Keratinocyte (primary cell): ENCODE measurements at regions not wholly inside any gene's neighbourhood (a gene's known extent, or its start where the extent isn't known, plus 50 kb on each side); places are given as distances from the start of the nearest gene placed in this dataset.
"Not testable (repeated sequence)": the region's sequence is repeated elsewhere in the genome, so short reads cannot be mapped to it uniquely, and the experiment has no call there.

Experiments
- EZH2 ChIP-seq: IDR thresholded peaks from one replicate; pipeline ENCODE4 v1.6.1; 2012; ENCODE audit warnings: inconsistent platforms, mild to moderate bottlenecking, low read length, moderate library complexity
- TF ChIP-seq, protein P1 (sequence below), 3 experiments: IDR thresholded peaks in 1 of 3; conservative IDR thresholded peaks in 1 of 3; optimal IDR thresholded peaks in 1 of 3; 2 replicates in 2 of 3; 3 replicates in 1 of 3; pipeline versions ENCODE3 to v1.5.1; 2011; ENCODE audit warnings: low read length in 3 of 3, mild to moderate bottlenecking in 3 of 3, moderate library complexity in 2 of 3, control low read depth in 1 of 3, inconsistent platforms in 1 of 3; ENCODE audit not compliant: insufficient read depth in 2 of 3; ENCODE audit errors: extremely low read depth in 1 of 3

GRCh38 chr20:26340460-26341065, 643.9 kb upstream of the ZNF337 start:
- TF ChIP-seq EZH2: not testable (repeated sequence)
- TF ChIP-seq, protein P1, sequence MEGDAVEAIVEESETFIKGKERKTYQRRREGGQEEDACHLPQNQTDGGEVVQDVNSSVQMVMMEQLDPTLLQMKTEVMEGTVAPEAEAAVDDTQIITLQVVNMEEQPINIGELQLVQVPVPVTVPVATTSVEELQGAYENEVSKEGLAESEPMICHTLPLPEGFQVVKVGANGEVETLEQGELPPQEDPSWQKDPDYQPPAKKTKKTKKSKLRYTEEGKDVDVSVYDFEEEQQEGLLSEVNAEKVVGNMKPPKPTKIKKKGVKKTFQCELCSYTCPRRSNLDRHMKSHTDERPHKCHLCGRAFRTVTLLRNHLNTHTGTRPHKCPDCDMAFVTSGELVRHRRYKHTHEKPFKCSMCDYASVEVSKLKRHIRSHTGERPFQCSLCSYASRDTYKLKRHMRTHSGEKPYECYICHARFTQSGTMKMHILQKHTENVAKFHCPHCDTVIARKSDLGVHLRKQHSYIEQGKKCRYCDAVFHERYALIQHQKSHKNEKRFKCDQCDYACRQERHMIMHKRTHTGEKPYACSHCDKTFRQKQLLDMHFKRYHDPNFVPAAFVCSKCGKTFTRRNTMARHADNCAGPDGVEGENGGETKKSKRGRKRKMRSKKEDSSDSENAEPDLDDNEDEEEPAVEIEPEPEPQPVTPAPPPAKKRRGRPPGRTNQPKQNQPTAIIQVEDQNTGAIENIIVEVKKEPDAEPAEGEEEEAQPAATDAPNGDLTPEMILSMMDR (optimal IDR thresholded peaks at IDR 0.05 in 1 of 3, IDR thresholded peaks at IDR 0.05 in 1 of 3, conservative IDR thresholded peaks at IDR 0.05 in 1 of 3; ENCODE audit: extremely low read depth in 1 of 3, insufficient read depth in 2 of 3, low read length in 3 of 3): not testable (repeated sequence)
